GM18870 (cell line): ENCODE measurements at regions not wholly inside any gene's neighbourhood (a gene's known extent, or its start where the extent isn't known, plus 50 kb on each side); places are given as distances from the start of the nearest gene placed in this dataset.

Experiments used
- ATAC-seq: cut with Tn5 transposase; IDR thresholded peaks from one replicate; pipeline ENCODE4 v1.9.1; 2021; ENCODE audit warnings: moderate library complexity; ENCODE audit not compliant: unreplicated experiment

GRCh38 chr17:70629902-70630301 is 460.6 kb downstream of the KCNJ2 start:
- ATAC-seq = no peak

- ATAC-seq = no peak
Observed at GRCh38 chr17:70636517-70637133, 467.3 kb downstream of the KCNJ2 start.

- no peak for ATAC-seq
Observed at GRCh38 chr17:70642059-70642458, 472.7 kb downstream of the KCNJ2 start.

- ATAC-seq = no peak
Observed at GRCh38 chr17:70644096-70644495, 474.8 kb downstream of the KCNJ2 start.

GRCh38 chr17:70646673-70647072 is 477.3 kb downstream of the KCNJ2 start:
- ATAC-seq = no peak

GRCh38 chr17:70648166-70648565 is 478.8 kb downstream of the KCNJ2 start:
- ATAC-seq = no peak

- ATAC-seq = no peak
Observed at GRCh38 chr17:70653850-70654249, 484.5 kb downstream of the KCNJ2 start.

- ATAC-seq = no peak
Observed at GRCh38 chr17:70654706-70655105, 485.4 kb downstream of the KCNJ2 start.

GRCh38 chr17:70655176-70655958 is 486.0 kb downstream of the KCNJ2 start:
- ATAC-seq = no peak

- no peak for ATAC-seq
Observed at GRCh38 chr17:70658317-70658716, 489.0 kb downstream of the KCNJ2 start.

GRCh38 chr17:70658840-70659239 is 489.5 kb downstream of the KCNJ2 start:
- ATAC-seq = no peak

- no peak for ATAC-seq
Observed at GRCh38 chr17:70661342-70662222, 492.2 kb downstream of the KCNJ2 start.

- no peak for ATAC-seq
Observed at GRCh38 chr17:70668276-70668937, 499.1 kb downstream of the KCNJ2 start.

- no peak for ATAC-seq
Observed at GRCh38 chr17:70668938-70669778, 499.8 kb downstream of the KCNJ2 start.

- no peak for ATAC-seq
Observed at GRCh38 chr17:70674061-70674460, 504.7 kb downstream of the KCNJ2 start.

- no peak for ATAC-seq
Observed at GRCh38 chr17:70675070-70675590, 505.8 kb downstream of the KCNJ2 start.

GRCh38 chr17:70677783-70678647 is 508.7 kb downstream of the KCNJ2 start:
- ATAC-seq = no peak

- no peak for ATAC-seq
Observed at GRCh38 chr17:70678889-70679288, 509.6 kb downstream of the KCNJ2 start.

GRCh38 chr17:70683936-70684335 is 514.6 kb downstream of the KCNJ2 start:
- ATAC-seq = no peak
